HG03342 (cell line): ENCODE measurements at regions not wholly inside any gene's neighbourhood (a gene's known extent, or its start where the extent isn't known, plus 50 kb on each side); places are given as distances from the start of the nearest gene placed in this dataset.

Experiments
- ATAC-seq: cut with Tn5 transposase; IDR thresholded peaks from one replicate; pipeline ENCODE4 v1.9.1; 2021; ENCODE audit warnings: mild to moderate bottlenecking, moderate library complexity; ENCODE audit not compliant: unreplicated experiment

- ATAC-seq = no peak
These were observed 774.7 kb upstream of the ROBO1 start for GRCh38 chr3:80542456-80542855.

GRCh38 chr3:80537680-80538079, 769.9 kb upstream of the ROBO1 start:
- no peak for ATAC-seq

GRCh38 chr3:80535286-80535685, 767.5 kb upstream of the ROBO1 start:
- no peak for ATAC-seq

- ATAC-seq = no peak
These were observed 765.8 kb upstream of the ROBO1 start for GRCh38 chr3:80533553-80533952.

GRCh38 chr3:80526153-80526552, 758.4 kb upstream of the ROBO1 start:
- no peak for ATAC-seq

- ATAC-seq = no peak
These were observed 753.3 kb upstream of the ROBO1 start for GRCh38 chr3:80521081-80521480.

- ATAC-seq = no peak
These were observed 751.6 kb upstream of the ROBO1 start for GRCh38 chr3:80519436-80519835.

- ATAC-seq = no peak
These were observed 728.7 kb upstream of the ROBO1 start for GRCh38 chr3:80496452-80496851.

- ATAC-seq = no peak
These were observed 724.4 kb upstream of the ROBO1 start for GRCh38 chr3:80492162-80492561.

- no peak for ATAC-seq
These were observed 705.2 kb upstream of the ROBO1 start for GRCh38 chr3:80472961-80473360.

GRCh38 chr3:80472459-80472858, 704.7 kb upstream of the ROBO1 start:
- no peak for ATAC-seq

- ATAC-seq = no peak
These were observed 702.6 kb upstream of the ROBO1 start for GRCh38 chr3:80470433-80470832.

- no peak for ATAC-seq
These were observed 697.9 kb upstream of the ROBO1 start for GRCh38 chr3:80465746-80466145.

- ATAC-seq = no peak
These were observed 683.6 kb upstream of the ROBO1 start for GRCh38 chr3:80451393-80451792.

- ATAC-seq = no peak
These were observed 677.8 kb upstream of the ROBO1 start for GRCh38 chr3:80445641-80446040.

GRCh38 chr3:80445053-80445452, 677.3 kb upstream of the ROBO1 start:
- ATAC-seq = no peak

GRCh38 chr3:80439490-80439889, 671.7 kb upstream of the ROBO1 start:
- ATAC-seq = no peak

GRCh38 chr3:80434366-80434765, 666.6 kb upstream of the ROBO1 start:
- ATAC-seq = no peak

- no peak for ATAC-seq
These were observed 657.2 kb upstream of the ROBO1 start for GRCh38 chr3:80424951-80425350.

GRCh38 chr3:80408030-80408721, 640.4 kb upstream of the ROBO1 start:
- ATAC-seq = no peak

- no peak for ATAC-seq
These were observed 637.8 kb upstream of the ROBO1 start for GRCh38 chr3:80405618-80406017.

GRCh38 chr3:80395023-80395422, 627.2 kb upstream of the ROBO1 start:
- no peak for ATAC-seq

GRCh38 chr3:80391573-80391972, 623.8 kb upstream of the ROBO1 start:
- no peak for ATAC-seq
